ENCODE measurements at regions not wholly inside any gene's neighbourhood (a gene's known extent, or its start where the extent isn't known, plus 50 kb on each side); places are given as distances from the start of the nearest gene placed in this dataset.
"Not testable (repeated sequence)": the region's sequence is repeated elsewhere in the genome, so short reads cannot be mapped to it uniquely, and the experiment has no call there.

DNA sequence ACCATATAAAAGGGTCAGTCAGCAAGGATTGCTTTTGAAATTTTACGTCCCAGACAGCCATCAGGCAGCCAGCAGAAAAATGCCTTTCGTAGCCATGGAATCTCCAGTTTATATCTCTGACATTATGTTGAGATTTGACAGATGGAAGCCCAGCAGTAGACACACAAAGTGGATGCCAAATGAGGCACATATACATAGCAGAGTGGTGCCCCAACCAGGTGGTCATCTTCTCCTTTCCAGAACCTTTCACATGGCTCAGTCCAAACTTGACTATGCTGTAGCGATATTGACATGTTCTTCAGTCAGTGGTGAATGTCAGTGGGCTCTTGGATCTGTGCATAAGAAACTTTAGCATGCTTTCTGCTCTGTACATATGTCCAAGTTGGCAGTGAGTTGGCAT, 123.3 kb upstream of the GBE1 start:
- no peak for DNase-seq

DNA sequence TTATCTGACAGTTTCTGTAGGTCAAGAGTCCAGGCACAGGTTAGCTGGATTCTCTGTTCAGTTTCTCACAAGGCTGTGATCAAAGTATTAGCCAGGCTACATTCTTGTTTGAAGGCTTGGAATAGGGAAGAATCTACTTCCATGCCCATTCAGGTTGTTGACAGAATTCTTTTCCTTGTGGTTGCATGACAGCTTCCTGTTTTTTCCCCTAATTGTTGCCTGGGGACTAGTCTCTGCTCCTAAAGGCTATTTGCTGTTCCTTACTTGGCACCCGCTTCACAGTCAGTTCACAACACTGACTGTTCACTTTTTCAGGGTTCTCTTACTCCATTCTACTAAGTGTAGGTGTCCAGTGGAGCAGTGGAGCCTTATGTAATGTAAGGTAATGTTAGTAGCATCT, 115.4 kb upstream of the GBE1 start:
- no peak for DNase-seq

DNA sequence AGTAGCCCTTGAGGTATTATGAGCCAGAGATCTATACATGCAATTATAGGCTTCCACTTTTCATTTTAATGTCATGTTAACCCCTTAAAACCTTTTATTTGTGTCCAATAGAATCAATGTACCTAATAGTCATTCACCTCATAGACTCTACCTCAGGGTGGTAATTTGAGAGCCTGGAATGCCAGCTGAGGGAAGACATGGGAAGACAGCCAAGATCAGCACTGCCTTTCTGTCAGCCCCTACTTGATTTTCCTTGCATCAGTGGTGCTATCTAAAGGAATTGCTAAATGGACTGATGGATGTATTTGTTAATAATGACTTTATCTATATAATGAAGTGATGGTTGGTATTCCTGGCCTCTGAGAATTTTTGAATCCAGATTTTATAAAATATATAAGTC, 113.3 kb upstream of the GBE1 start:
- DNase-seq: no peak

DNA sequence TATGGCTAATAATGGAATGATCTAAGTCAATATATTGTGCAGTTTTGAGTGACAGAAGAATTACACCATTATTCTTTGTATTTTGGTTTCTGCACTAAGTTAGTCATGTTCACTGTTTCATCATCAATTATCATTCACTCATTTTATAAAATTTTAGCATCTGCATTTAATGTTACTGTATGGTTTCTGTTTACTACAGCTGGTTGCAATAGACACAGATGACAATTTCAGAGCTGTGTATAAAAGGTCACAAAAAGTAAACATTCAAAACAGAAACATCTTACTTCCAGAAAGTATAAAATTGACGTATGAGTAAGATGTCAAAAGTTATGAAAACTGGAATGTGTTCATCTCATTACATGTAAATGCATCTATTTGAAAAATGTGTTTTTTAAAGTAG, 111.1 kb upstream of the GBE1 start:
- DNase-seq: no peak

DNA sequence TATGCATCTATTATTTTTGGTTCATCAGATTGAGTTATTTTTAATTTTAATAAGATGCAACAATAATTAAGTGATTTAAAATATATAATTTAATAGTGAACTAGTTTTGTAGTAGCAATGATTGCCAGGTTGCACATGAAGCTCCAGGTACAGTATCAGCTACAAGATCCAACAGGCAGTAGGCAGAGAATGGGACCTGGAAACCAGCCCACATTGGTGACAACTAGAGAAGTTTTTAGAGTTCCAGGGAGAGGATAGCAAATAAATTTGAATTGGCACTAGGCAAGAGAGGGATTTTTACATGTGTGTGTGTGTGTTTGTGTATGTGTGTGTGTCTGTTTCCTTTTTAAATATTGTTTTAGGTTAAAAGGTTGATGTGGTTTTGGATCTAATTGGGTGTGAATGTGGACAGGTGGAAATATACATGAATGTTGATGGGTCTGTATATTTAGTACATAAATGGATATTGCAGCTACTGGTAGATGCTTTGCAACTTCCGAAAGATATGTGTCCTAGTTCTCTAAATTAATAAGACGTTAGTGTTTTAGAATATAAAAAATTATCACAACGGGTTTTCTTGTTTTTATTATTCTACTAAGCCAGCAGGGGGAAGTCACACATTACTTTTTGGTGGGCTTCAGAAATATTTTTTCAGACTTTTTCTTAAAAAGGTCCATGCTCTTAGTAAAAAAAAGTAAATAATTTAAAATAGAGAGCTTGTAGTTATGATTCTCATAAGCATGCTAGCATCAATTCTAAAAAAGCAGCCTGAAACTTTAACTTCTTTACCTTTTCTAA, 110.1 kb upstream of the GBE1 start:
- no peak for DNase-seq

DNA sequence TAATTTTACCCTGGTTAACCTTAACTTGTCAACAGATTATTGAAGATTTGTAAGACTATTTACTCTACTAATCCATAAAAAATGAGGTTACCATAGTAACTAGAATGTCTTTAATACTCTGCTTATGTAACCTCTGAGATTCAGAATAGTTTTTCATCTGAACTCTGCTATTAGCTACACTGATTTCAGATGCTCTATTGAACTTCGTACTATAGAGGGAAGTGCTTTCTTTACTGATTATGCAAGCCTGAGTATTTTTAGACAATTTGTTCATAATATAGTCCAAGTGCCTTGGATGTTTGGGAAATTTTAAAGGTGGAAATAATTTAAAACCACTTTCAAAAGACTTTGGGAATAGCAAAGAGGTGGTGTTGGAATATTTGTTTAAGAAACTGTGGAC, 107.9 kb upstream of the GBE1 start:
- no peak for DNase-seq

DNA sequence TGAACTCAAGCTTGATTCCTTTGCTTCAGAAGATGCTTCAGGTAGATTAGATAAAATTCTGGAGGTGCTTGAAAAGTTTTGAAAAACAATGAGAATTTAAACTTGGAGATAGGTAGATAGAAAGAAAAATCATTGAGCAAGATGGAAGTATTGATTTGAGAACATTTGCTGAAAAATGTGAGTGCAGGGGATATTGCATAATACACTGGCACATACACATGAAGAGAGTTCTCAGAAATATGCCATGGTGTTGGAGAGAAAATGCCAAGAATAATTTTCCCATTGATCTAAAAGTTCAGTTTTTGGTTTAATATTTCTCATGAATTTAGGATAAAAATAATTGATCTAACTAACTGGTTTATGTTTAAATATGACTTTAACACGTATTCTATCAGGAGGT, 107.2 kb upstream of the GBE1 start:
- DNase-seq: no peak

DNA sequence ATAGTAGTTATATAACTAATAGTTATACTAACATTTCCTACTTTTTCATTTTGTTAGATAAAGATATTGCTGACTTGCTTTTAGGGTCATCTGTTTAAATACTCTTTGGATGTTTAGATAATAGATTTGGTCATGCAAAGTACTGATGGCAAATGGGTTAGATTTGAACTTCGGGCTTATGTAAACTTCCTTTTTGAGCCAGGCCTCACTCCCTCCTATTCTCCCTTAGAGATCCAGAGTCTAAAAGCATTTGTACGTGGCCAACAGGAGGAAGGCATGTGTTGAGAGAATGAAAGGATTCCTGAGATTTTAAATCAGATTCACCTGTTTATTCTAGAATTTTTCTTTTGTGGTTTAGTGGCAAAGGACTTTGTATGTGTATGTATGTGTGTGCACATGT, 106.4 kb upstream of the GBE1 start:
- no peak for DNase-seq

DNA sequence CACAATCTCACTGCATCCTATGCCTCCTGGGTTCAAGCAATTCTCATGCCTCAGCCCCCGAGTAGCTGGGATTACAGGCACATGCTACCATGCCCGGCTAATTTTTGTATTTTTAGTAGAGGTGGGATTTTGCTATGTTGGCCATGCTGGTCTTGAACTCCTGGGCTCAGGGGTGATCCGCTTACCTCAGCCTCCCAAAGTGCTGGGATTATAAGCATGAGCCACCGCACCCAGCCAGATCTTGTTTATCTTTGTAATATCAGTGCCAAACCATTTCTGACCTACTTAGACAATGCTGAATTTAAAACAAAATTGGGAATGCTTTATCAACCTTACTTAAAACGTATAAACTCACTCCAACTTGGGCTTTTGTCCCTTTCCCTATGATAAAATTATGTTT, 103.7 kb upstream of the GBE1 start:
- not testable (repeated sequence) for DNase-seq

DNA sequence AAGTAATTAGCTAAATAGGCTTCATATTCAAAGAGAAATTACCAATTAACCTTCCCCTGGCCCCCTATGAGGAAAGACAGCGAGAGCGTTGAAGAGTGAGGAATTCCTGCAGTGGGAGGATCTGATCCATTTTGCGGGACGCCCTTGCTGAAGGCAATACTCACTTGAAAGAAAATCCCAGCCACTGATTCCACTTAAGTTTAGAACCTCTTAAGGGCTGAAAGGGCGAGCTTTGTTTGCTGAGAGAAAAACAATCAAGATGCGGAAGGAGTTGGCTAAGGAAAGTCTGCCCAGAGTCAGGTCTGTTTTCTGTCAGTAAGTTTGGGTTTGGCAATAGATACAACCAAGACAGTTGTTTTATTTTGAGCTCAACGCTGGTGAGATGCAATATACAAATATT, 102.8 kb upstream of the GBE1 start:
- DNase-seq: no peak

DNA sequence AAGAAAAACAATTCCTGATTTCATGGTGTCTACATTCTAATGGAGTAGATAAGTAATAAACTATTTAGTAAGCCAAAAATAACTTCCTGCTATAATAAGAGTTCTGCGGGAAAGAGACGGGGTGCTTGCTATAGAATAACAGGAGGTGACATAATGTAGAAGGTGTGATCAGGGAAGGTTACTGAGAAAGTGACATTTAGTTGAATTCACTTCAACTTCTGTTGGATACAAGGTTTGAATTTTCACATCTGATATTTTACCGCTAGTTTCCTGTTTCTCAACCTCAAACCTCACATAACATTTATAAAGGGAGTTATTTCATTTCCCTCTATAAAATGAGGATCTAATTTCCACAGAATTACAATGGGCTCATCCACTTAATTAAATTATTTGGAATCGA, 102.3 kb upstream of the GBE1 start:
- no peak for DNase-seq

DNA sequence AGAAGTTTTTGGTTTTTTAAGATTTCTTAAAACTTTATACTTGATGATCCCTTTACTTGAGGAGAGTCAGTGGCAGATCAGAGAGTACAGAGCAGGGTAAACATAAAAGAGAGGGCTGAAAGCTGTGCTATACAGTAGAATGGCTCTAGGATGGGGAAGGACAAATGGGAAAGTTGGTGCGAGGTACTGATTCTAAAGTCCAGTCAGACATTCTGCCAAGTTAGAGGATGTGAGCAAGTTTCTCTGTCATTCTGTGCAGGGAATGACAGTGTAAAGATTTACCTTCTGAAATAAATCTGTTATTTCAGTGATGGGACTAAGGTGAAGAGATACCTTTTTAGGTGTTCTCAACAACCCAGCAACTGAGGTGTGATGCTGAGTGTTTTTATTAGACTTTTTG, 100.1 kb upstream of the GBE1 start:
- no peak for DNase-seq

DNA sequence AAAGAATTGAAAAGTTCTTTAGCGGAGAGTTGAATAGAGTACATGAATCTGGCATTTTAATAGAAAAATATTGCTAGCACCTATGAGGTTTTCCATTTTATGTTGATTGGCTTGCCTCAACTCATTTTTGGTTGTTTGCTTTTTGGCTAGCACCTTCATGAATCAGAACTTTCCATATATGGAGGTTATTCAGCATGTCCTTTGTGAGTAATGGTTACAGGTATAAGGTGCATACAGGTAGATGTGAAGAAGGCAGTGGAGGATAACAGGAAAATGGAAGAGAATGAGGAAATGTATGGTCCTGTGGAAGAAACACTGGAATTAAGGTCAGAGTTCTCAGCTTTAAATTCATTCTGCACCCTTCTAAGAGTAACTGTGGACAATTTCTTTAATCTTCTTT, 98.1 kb upstream of the GBE1 start:
- DNase-seq: no peak

DNA sequence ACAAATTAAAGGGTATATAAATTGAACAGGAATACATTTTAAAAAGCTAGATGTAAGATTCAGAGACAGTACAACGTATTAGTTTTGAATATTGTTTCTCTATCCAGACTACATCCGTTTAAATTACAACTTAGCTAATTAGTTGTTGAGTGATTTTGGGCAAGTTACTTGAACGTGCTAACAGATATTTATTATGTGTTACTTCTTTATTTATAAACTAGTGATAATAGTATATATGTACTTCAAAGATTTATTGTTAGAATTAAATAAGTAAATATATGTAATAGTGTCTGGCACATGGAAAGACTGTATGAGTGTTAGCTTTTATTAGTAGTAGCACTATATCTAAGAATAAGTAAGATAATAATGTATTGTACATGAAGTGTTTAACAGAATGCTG, 92.0 kb upstream of the GBE1 start:
- DNase-seq: no peak

DNA sequence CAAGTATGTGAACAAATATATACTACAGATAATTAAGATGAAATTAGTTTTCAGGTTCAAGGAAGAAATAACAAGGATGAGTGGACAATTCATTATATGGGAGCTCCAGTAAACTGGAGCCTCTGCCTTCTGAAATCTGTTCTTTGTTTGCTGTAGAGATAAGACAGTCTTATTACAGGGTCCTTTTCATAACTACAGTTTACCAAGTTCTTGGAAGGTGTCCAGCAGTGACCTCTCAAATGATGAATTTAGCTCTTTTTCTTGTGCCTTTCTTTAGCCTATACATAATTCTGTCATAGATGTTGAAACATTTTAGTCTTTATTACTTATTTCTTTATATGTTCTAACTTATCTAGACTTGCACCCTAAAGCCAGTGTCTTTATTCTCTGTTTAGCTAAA, 89.7 kb upstream of the GBE1 start:
- DNase-seq: no peak

DNA sequence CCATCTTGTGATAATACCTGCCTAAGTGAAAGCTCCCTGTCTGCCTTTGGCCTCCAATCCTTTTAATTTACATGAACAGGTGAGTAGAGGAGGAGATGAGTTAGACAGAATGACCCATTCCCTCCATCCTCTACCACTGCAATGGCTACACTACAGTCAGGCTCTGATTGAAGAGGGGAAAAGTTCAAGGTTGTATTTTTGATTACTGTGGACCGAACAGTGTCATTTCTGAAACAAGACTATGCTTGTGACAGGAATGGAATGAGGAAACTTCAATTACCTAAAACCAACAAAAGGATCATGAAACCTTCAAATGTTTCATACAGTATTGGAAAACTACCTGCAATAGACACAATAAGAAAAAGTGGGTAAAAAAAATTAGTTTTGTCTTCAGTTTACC, 85.5 kb upstream of the GBE1 start:
- DNase-seq: no peak

DNA sequence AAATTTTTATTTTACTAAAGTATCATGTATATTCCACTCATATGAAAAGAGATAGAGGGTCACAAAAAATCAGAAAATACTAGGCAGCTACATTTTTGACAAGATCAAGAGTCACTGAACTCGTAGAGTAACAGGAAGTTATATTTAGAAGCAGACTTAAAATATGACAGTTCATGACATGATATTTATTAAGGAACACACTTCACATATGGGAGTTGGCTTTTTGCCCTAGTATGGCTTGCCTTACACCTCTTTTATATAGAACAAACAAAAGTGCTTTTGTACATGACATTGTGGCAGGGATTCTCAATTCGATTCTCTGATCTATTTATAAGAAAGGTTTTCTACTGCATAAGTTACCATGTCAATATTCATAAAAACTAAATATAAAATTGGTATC, 80.1 kb upstream of the GBE1 start:
- DNase-seq: no peak

DNA sequence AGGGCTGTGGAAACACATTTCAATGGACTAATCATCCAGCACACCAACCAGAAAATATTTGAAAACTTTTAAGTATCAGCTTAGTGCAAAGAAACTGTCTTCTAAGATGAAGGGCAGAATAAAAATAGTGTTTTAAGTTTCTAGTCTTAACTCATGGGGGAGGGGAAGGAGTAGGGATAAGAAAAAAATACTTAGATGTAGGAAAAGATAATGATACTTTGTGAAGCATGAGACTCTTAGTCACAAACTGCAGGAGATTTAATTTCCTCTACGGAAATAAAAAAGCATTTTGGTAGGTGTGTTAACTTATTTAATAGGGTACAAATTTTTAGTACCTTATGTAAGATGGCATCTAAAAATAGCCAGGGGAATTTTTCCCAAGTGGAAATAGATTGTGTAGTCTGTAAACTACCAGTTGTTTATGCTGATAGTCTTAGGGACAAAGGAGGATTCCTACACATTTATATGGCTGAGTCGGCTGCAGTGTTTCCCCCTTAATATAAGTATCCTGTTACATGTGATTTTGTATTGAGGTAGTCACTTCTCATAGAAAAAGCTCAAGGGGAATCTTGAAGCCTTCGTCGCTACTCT, 78.2 kb upstream of the GBE1 start:
- no peak for DNase-seq

DNA sequence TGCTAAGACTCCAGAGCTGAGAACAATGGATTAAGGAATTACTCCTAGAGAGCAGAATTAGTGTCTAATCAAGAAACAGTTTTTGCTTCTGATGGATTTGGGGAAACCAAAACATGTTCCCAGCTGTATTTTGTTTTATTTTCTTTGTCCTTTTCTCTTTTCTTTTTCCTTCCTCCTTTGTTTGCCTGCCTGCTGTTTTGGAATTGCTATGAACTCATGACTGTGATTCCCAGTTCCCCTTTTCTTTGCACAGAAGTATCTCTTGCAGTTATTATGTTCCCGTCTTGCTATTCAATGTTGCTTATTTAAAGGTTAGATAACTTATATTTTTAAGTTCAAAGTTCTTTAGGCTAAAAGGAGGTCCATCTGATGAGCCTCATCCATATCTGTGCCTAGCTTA, 77.0 kb upstream of the GBE1 start:
- no peak for DNase-seq

DNA sequence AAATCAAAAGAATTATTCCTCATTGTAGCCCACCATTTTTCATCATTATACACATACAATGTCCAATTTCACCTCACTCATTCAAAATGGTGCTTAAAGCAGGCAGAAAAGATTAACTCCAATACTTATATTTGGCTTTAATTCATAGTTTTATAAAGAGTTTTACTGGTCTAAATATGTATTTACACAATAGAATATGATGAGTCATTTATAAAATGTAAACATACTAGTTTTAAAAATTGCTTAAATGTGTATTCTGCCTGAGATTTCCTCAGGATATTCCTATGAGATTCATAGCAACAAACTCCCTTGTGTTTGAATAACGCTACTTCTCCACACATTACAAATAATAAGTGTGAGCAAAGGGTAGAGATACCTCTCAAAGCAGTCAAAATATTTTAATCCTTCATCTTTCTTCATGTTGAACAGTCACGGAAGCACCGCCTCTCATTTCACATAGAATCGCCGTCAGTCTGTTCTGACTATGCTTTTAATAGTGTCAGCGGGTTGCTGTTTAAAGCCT, 75.7 kb upstream of the GBE1 start:
- DNase-seq: no peak

DNA sequence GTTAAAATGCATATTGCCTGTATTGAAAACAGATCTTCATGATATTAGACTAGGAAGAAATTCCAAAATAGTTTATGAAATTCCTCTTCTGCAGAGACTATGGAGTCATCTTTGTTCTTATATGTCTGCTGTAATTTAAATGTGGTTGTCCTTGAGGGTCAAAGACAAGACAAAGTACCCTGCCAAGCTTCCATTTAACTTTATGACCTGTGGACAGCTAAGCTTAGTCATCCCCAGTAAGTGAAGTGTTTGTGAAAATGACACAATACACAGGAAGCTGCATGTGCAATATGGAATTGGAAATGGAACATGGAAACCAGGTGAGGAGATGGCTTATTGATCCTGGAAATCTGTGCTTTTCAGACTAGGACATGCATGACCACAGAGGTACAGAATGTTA, 68.5 kb upstream of the GBE1 start:
- DNase-seq: no peak

DNA sequence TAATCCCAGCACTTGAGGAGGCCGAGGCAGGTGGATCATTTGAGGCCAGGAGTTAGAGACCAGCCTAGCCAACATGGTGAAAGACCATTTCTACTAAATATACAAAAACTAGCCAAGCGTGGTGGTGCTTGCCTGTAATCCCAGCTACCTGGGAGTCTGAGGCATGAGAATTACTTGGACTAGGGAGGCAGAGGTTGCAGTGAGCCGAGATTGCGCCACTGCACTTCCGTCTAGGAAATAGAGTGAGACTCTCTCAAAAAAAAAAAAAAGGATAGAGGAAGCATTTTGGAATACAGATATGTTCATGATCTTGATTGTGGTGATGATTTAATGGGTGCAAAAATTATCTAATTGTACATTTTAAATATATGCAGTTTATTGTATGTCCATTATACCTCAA, 67.8 kb upstream of the GBE1 start:
- not testable (repeated sequence) for DNase-seq

DNA sequence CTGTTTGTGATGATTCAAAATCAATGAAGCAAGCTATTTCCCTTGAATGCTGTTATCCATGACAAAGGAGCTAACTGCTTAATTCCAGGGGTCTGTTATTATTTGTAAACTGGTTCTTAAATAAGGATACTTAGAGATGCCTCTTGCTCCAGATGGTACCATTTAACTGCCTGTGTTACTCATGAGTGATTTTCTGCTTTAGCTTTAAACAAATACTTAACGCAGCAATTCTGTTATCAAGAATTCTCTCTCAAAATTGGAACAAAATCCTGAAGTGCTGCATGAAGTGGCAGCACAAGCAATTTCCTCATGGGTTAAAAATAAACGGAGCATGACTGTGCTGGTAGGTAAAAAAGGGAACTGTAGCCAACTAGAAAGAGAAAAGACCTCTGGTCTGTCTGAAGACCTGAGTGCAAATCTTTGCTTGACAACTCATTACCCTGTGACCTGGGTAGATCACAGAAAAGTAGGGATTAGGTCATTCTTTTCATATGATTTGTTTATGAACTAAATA, 62.5 kb upstream of the GBE1 start:
- no peak for DNase-seq

DNA sequence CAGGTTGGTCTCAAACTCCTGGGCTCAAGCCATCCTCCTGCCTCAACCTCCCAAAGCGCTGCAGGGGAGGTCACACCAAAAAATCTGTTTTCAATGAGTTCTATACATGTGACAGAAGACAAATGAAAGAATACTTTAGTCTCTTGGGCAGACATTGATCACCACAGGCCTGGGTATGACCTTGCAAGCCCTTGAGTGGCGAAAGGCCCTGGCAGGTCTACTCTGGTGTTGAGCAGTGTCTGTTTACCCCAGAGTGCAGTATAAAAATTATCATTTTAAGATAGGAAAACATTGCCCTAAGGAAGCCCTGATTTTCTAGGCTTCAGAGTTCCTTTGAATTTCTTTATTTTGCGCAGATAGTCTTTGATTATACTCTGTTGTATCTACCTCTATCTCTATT, 61.6 kb upstream of the GBE1 start:
- DNase-seq: no peak
